IPS DF 6.9 (cell line): ENCODE measurements at regions not wholly inside any gene's neighbourhood (a gene's known extent, or its start where the extent isn't known, plus 50 kb on each side); places are given as distances from the start of the nearest gene placed in this dataset.

Source experiments
- DNase-seq: peaks from one replicate; pipeline ENCODE4 v3.0.0-alpha.2; 2013; ENCODE audit warnings: low read depth, low spot score
- H3K27ac ChIP-seq: one replicate; pipeline ENCODE4 v1.5.1; 2013; ENCODE audit warnings: low read length, control low read depth
- H3K27me3 ChIP-seq: 2 replicates; pipeline ENCODE4 v1.6.1; 2013; ENCODE audit warnings: mild to moderate bottlenecking, low read length; ENCODE audit not compliant: control insufficient read depth, insufficient read depth
- H3K36me3 ChIP-seq: 2 replicates; pipeline ENCODE4 v1.6.1; 2013; ENCODE audit warnings: low read length; ENCODE audit not compliant: control insufficient read depth, insufficient read depth
- H3K4me1 ChIP-seq: 2 replicates; pipeline ENCODE4 v1.6.1; 2013; ENCODE audit warnings: low read length; ENCODE audit not compliant: control insufficient read depth, insufficient read depth
- H3K4me3 ChIP-seq: 2 replicates; pipeline ENCODE4 v1.5.1; 2013; ENCODE audit warnings: mild to moderate bottlenecking, low read length
- H3K9me3 ChIP-seq: 2 replicates; pipeline ENCODE4 v1.6.1; 2013; ENCODE audit warnings: low read length, inconsistent platforms; ENCODE audit not compliant: control insufficient read depth, insufficient read depth
- WGBS: extraction: QIAGEN DNeasy Blood & Tissue Kit; methylation state at CpG from one replicate; pipeline ENCODE4 v1.1.7; 2013; ENCODE audit warnings: mixed read lengths, missing lambda C conversion rate; ENCODE audit not compliant: insufficient read length, insufficient coverage; 5-methylcytosine and 5-hydroxymethylcytosine counted together

- Histone ChIP-seq H3K9me3 (no peaks in the 10 kb centered on the region), H3K27me3 (no peaks in the 10 kb centered on the region), H3K4me3 (no peak overlapping the region), H3K36me3 (peaks cover 2% of the 10 kb centered on the region; the same call in 1 of the 2 replicates), H3K27ac (no peak overlapping the region), H3K4me1 (peaks cover 4% of the 10 kb centered on the region; the same call in 1 of the 2 replicates)
- no CpG with 5 or more reads among the region's 4 CpGs for WGBS
- no peak for DNase-seq
Measured at GRCh38 chr11:92709329-92709728, 260.1 kb upstream of the MTNR1B start.

- no peaks in the 10 kb centered on the region for H3K36me3 ChIP-seq
- no peaks in the 10 kb centered on the region for H3K9me3 ChIP-seq
- H3K27me3 ChIP-seq, result no peaks in the 10 kb centered on the region
- no peak for DNase-seq
- H3K4me3 ChIP-seq, result no peak overlapping the region
- no peak overlapping the region for H3K27ac ChIP-seq
- H3K4me1 ChIP-seq, result peaks cover 4% of the 10 kb centered on the region; the same call in 1 of the 2 replicates
- WGBS, result no CpG with 5 or more reads among the region's 4 CpGs
Measured at GRCh38 chr11:92711926-92712325, 257.5 kb upstream of the MTNR1B start.

- Histone ChIP-seq H3K4me3 (no peak overlapping the region), H3K36me3 (no peaks in the 10 kb centered on the region), H3K27me3 (no peaks in the 10 kb centered on the region), H3K9me3 (no peaks in the 10 kb centered on the region), H3K4me1 (peaks cover 4% of the 10 kb centered on the region; the same call in 1 of the 2 replicates), H3K27ac (no peak overlapping the region)
- no peak for DNase-seq
- WGBS, result no CpG with 5 or more reads among the region's 1 CpG
Measured at GRCh38 chr11:92714111-92714510, 255.3 kb upstream of the MTNR1B start.

GRCh38 chr11:92717240-92717639 is 252.2 kb upstream of the MTNR1B start:
- Histone ChIP-seq H3K9me3 (no peaks in the 10 kb centered on the region), H3K36me3 (no peaks in the 10 kb centered on the region), H3K27me3 (no peaks in the 10 kb centered on the region), H3K27ac (no peak overlapping the region), H3K4me3 (no peak overlapping the region), H3K4me1 (peaks cover 2% of the 10 kb centered on the region; the same call in 1 of the 2 replicates)
- no peak for DNase-seq
- WGBS, result no CpG with 5 or more reads among the region's 1 CpG

- no CpG with 5 or more reads among the region's 3 CpGs for WGBS
Measured at GRCh38 chr11:92720385-92720784, 249.1 kb upstream of the MTNR1B start.

GRCh38 chr11:92725352-92725751 is 244.1 kb upstream of the MTNR1B start:
- Histone ChIP-seq H3K27ac (no peak overlapping the region), H3K4me1 (no peaks in the 10 kb centered on the region), H3K9me3 (no peaks in the 10 kb centered on the region), H3K4me3 (no peak overlapping the region), H3K27me3 (no peaks in the 10 kb centered on the region), H3K36me3 (no peaks in the 10 kb centered on the region)
- WGBS, result no CpG with 5 or more reads among the region's 1 CpG
- DNase-seq, result no peak

More at GRCh38 chr11:92720385-92720784, 249.1 kb upstream of the MTNR1B start:
- no peaks in the 10 kb centered on the region for H3K36me3 ChIP-seq
- no peaks in the 10 kb centered on the region for H3K9me3 ChIP-seq
- H3K4me1 ChIP-seq, result no peaks in the 10 kb centered on the region
- DNase-seq, result no peak
- H3K27ac ChIP-seq, result no peak overlapping the region
- H3K4me3 ChIP-seq, result no peak overlapping the region
- no peaks in the 10 kb centered on the region for H3K27me3 ChIP-seq

GRCh38 chr11:92727123-92727522 is 242.3 kb upstream of the MTNR1B start:
- WGBS, result no CpG with 5 or more reads among the region's 2 CpGs
- Histone ChIP-seq H3K4me1 (no peaks in the 10 kb centered on the region), H3K36me3 (no peaks in the 10 kb centered on the region), H3K27me3 (no peaks in the 10 kb centered on the region), H3K27ac (no peak overlapping the region), H3K4me3 (no peak overlapping the region), H3K9me3 (no peaks in the 10 kb centered on the region)
- no peak for DNase-seq

- H3K4me1 ChIP-seq, result no peaks in the 10 kb centered on the region
- no peak overlapping the region for H3K27ac ChIP-seq
- H3K4me3 ChIP-seq, result no peak overlapping the region
- no peaks in the 10 kb centered on the region for H3K27me3 ChIP-seq
- H3K36me3 ChIP-seq, result no peaks in the 10 kb centered on the region
- H3K9me3 ChIP-seq, result no peaks in the 10 kb centered on the region
- no CpG with 5 or more reads among the region's 5 CpGs for WGBS
- DNase-seq, result no peak
Measured at GRCh38 chr11:92727769-92728168, 241.7 kb upstream of the MTNR1B start.

GRCh38 chr11:92728628-92729027 is 240.8 kb upstream of the MTNR1B start:
- no peaks in the 10 kb centered on the region for H3K27me3 ChIP-seq
- no peak for DNase-seq
- H3K9me3 ChIP-seq, result no peaks in the 10 kb centered on the region
- WGBS, result no CpG with 5 or more reads among the region's 3 CpGs
- no peaks in the 10 kb centered on the region for H3K36me3 ChIP-seq
- H3K27ac ChIP-seq, result no peak overlapping the region
- H3K4me1 ChIP-seq, result no peaks in the 10 kb centered on the region
- H3K4me3 ChIP-seq, result no peak overlapping the region

- no peaks in the 10 kb centered on the region for H3K4me1 ChIP-seq
- no peak overlapping the region for H3K4me3 ChIP-seq
- no peak overlapping the region for H3K27ac ChIP-seq
- no peaks in the 10 kb centered on the region for H3K9me3 ChIP-seq
- no peak for DNase-seq
- WGBS, result no CpG with 5 or more reads among the region's 1 CpG
- H3K27me3 ChIP-seq, result no peaks in the 10 kb centered on the region
- no peaks in the 10 kb centered on the region for H3K36me3 ChIP-seq
Measured at GRCh38 chr11:92735039-92735438, 234.4 kb upstream of the MTNR1B start.

GRCh38 chr11:92738276-92738675 is 231.2 kb upstream of the MTNR1B start:
- Histone ChIP-seq H3K27me3 (no peaks in the 10 kb centered on the region), H3K27ac (no peak overlapping the region), H3K9me3 (no peaks in the 10 kb centered on the region), H3K4me1 (no peaks in the 10 kb centered on the region), H3K36me3 (no peaks in the 10 kb centered on the region), H3K4me3 (no peak overlapping the region)
- WGBS, result no CpG with 5 or more reads among the region's 4 CpGs
- DNase-seq, result no peak
